Tibial nerve (tissue), 3 donors: ENCODE measurements at regions not wholly inside any gene's neighbourhood (a gene's known extent, or its start where the extent isn't known, plus 50 kb on each side); places are given as distances from the start of the nearest gene placed in this dataset.

Experiments used
- POLR2A ChIP-seq, 2 donors: fragments of 450-650 bp; IDR thresholded peaks; one replicate each; pipeline ENCODE4 v1.6.1; 2017; ENCODE audit warnings: antibody characterized with exemption in 2 of 2, mild to moderate bottlenecking in 2 of 2, moderate library complexity in 2 of 2
- TF ChIP-seq, protein P1 (sequence below), 5 experiments: fragments of 200-600 bp in 3 of 5; fragments of 450-650 bp in 2 of 5; sonication (generic) in 3 of 5; IDR thresholded peaks; one replicate each; pipeline ENCODE4 v1.5.1; 2016 to 2019; ENCODE audit warnings: antibody characterized with exemption in 5 of 5, mild to moderate bottlenecking in 3 of 5, moderate library complexity in 2 of 5

DNA sequence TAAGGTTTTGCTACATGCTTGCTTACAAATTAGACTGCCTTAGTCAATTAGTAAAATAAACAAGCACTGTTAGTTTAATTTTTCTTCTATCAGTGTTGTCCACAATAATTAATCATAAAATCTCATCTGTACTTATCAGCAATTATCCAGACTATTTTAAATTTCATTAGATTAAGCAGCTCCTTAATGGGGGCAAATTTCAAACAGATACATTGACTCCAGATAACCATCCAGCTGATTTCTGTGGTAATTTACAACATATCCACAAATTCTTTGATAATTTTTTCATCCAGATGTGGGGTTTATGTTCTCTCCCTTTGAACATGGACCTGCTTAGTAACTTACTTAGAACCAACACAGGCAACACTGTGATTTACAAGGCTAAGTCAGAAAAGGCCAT, 170.4 kb upstream of the CWC22 start:
- no peak for TF ChIP-seq POLR2A (IDR thresholded peaks at IDR 0.05)
- TF ChIP-seq, protein P1, sequence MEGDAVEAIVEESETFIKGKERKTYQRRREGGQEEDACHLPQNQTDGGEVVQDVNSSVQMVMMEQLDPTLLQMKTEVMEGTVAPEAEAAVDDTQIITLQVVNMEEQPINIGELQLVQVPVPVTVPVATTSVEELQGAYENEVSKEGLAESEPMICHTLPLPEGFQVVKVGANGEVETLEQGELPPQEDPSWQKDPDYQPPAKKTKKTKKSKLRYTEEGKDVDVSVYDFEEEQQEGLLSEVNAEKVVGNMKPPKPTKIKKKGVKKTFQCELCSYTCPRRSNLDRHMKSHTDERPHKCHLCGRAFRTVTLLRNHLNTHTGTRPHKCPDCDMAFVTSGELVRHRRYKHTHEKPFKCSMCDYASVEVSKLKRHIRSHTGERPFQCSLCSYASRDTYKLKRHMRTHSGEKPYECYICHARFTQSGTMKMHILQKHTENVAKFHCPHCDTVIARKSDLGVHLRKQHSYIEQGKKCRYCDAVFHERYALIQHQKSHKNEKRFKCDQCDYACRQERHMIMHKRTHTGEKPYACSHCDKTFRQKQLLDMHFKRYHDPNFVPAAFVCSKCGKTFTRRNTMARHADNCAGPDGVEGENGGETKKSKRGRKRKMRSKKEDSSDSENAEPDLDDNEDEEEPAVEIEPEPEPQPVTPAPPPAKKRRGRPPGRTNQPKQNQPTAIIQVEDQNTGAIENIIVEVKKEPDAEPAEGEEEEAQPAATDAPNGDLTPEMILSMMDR (IDR thresholded peaks at IDR 0.05): no peak
